ENCODE measurements at regions not wholly inside any gene's neighbourhood (a gene's known extent, or its start where the extent isn't known, plus 50 kb on each side); places are given as distances from the start of the nearest gene placed in this dataset.

DNA sequence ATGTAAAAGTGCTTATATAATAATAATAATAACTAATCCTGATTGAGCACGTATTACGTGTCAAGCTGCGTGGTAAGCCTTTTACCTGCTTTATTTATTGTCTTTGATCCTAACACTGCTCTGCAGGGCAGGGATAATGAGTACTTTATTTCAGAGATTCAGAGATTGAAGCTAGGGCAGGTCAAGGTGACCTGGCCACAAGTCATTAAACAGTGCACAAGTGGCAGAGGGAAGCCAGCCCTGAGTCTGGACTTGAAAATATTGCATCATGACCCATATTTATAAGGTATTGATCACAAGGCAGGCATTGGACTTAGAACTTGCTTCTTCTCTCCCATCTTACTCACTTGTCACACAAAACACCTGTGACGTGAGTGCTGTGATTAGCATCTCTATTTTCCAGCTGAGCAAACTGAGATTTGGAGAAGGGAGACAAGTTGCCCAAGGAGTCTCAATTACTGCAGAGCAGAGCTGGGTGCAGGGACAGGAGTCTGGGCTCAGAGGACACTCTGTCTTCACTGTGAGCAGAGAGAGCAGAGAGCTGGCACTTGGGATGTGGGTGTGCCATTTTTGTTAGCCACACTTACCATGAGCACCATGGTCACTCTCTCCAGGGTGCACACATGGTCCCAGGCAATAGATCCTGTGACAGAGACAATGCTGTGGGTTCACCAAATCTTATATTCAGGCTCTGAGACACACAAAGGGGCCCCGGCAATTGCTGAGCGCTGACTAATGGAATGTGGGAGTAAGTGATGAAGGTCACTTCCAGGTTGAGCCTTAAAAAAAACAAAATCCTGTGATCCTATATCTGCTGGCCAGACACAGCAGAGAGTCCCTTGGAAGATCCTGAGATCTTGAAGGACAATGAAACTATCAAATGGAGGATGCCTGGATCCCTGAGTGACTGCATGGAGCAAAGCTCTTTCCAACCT, 113.2 kb upstream of the MED13L start:
- no TSS peak for BruUV-seq (replicated peaks)
- H3K9me3 ChIP-seq (replicated peaks; ENCODE audit: control insufficient read depth, insufficient read depth, low read length) = no peaks in the 10 kb centered on the region
- TF ChIP-seq FOS (IDR thresholded peaks at IDR 0.05; ENCODE audit: borderline replicate concordance, insufficient read depth, low read length) (no peak), MYC (IDR thresholded peaks at IDR 0.05; ENCODE audit: low read depth, low read length) (no peak), EZH2 (IDR thresholded peaks at IDR 0.05; ENCODE audit: borderline replicate concordance, low read depth, low read length, severe bottlenecking) (no peak), POLR2A (IDR thresholded peaks at IDR 0.05; ENCODE audit: low read depth, low read length) (no peak), JUN (IDR thresholded peaks at IDR 0.05; ENCODE audit: borderline replicate concordance, insufficient read depth, insufficient read length, low read depth) (no peak), GATA2 (IDR thresholded peaks at IDR 0.05; ENCODE audit: insufficient read depth, insufficient read length, low read depth, low read length) (no peak), POLR2AphosphoS5 (IDR thresholded peaks at IDR 0.05; ENCODE audit: insufficient read depth, low read depth, low read length) (no peak)
- TF ChIP-seq, protein P1, sequence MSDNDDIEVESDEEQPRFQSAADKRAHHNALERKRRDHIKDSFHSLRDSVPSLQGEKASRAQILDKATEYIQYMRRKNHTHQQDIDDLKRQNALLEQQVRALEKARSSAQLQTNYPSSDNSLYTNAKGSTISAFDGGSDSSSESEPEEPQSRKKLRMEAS (IDR thresholded peaks at IDR 0.05; ENCODE audit: insufficient read depth, insufficient read length) = no peak
- TF ChIP-seq, protein P2, sequence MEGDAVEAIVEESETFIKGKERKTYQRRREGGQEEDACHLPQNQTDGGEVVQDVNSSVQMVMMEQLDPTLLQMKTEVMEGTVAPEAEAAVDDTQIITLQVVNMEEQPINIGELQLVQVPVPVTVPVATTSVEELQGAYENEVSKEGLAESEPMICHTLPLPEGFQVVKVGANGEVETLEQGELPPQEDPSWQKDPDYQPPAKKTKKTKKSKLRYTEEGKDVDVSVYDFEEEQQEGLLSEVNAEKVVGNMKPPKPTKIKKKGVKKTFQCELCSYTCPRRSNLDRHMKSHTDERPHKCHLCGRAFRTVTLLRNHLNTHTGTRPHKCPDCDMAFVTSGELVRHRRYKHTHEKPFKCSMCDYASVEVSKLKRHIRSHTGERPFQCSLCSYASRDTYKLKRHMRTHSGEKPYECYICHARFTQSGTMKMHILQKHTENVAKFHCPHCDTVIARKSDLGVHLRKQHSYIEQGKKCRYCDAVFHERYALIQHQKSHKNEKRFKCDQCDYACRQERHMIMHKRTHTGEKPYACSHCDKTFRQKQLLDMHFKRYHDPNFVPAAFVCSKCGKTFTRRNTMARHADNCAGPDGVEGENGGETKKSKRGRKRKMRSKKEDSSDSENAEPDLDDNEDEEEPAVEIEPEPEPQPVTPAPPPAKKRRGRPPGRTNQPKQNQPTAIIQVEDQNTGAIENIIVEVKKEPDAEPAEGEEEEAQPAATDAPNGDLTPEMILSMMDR (IDR thresholded peaks at IDR 0.05; ENCODE audit: extremely low read depth in 1 of 2, insufficient read depth in 1 of 2, low read depth in 1 of 2, low read length in 2 of 2) = no peak
- no peaks in the 10 kb centered on the region for H3K9me1 ChIP-seq (replicated peaks; ENCODE audit: control insufficient read depth, extremely low read depth, insufficient read depth, low read length)
- H3K79me2 ChIP-seq (ENCODE audit: control insufficient read depth, insufficient read depth, low read length) = no peaks in the 10 kb centered on the region
- FAIRE-seq (no peak), DNase-seq (ENCODE audit: low read depth, low spot score) (no peak)
- H3K4me1 ChIP-seq (ENCODE audit: control insufficient read depth, extremely low read depth, insufficient read depth, low read length) = peaks cover 10% of the 10 kb centered on the region
- ChIA-PET CTCF (interaction anchor here (0.6 to 1.3 kb wide), 4 partner anchors 44 to 249 kb away, joined by 3 to 5 read pairs (median 4); no protein-coding TSS in a partner anchor), POLR2A (interaction anchor here (0.6 kb wide), 1 partner anchor 31 kb away, joined by 6 read pairs; no protein-coding TSS in a partner anchor)
- no peak overlapping the region for H3K4me2 ChIP-seq (ENCODE audit: insufficient read depth, low read length)
- no peak overlapping the region for H3K27ac ChIP-seq (ENCODE audit: insufficient read depth, low read depth, low read length)
- no peak overlapping the region for H3K4me3 ChIP-seq (replicated peaks in 1 of 3; ENCODE audit: insufficient read depth in 1 of 3, low read depth in 1 of 3, low read length in 3 of 3)
- H2AFZ ChIP-seq (ENCODE audit: low read depth, low read length) = no peak overlapping the region
- intact Hi-C loops (cut with micrococcal nuclease) = no loop called here
- no peaks in the 10 kb centered on the region for H3K27me3 ChIP-seq (ENCODE audit: control insufficient read depth in 2 of 2, insufficient read depth in 2 of 2, low read length in 2 of 2)
- no peaks in the 10 kb centered on the region for H4K20me1 ChIP-seq (replicated peaks; ENCODE audit: control insufficient read depth, extremely low read depth, insufficient read depth, low read length)
- no peaks in the 10 kb centered on the region for H3K36me3 ChIP-seq (ENCODE audit: control insufficient read depth in 2 of 2, extremely low read depth in 1 of 2, insufficient read depth in 2 of 2, low read length in 2 of 2)
- dilution Hi-C loops (cut with MboI; ENCODE audit: extremely low pct_ligation_motif_present, low sequenced_read_pairs) = no loop called here
- H3K9ac ChIP-seq (replicated peaks; ENCODE audit: extremely low read depth, insufficient read depth, low read length) = no peak overlapping the region
